HG03354 (cell line): ENCODE measurements at regions not wholly inside any gene's neighbourhood (a gene's known extent, or its start where the extent isn't known, plus 50 kb on each side); places are given as distances from the start of the nearest gene placed in this dataset.

Source experiments
- ATAC-seq: cut with Tn5 transposase; IDR thresholded peaks from one replicate; pipeline ENCODE4 v1.9.1; 2021; ENCODE audit warnings: mild to moderate bottlenecking; ENCODE audit not compliant: unreplicated experiment, poor library complexity, severe bottlenecking

- ATAC-seq = no peak
Observed at GRCh38 chr10:125363791-125364190, 203.4 kb upstream of the CTBP2 start.

GRCh38 chr10:125362950-125363349, 202.6 kb upstream of the CTBP2 start:
- ATAC-seq = no peak

GRCh38 chr10:125359401-125359800, 199.0 kb upstream of the CTBP2 start:
- no peak for ATAC-seq

- no peak for ATAC-seq
Observed at GRCh38 chr10:125355657-125356056, 195.3 kb upstream of the CTBP2 start.

- no peak for ATAC-seq
Observed at GRCh38 chr10:125350519-125350918, 190.2 kb upstream of the CTBP2 start.

GRCh38 chr10:125348536-125348935, 188.2 kb upstream of the CTBP2 start:
- ATAC-seq = no peak

GRCh38 chr10:125344573-125345171, 184.3 kb upstream of the CTBP2 start:
- peak; percentile 97 for ATAC-seq

- no peak for ATAC-seq
Observed at GRCh38 chr10:125343983-125344382, 183.6 kb upstream of the CTBP2 start.

GRCh38 chr10:125343118-125343925, 183.0 kb upstream of the CTBP2 start:
- no peak for ATAC-seq

GRCh38 chr10:125341611-125342010, 181.2 kb upstream of the CTBP2 start:
- no peak for ATAC-seq

- ATAC-seq = no peak
Observed at GRCh38 chr10:125340903-125341302, 180.5 kb upstream of the CTBP2 start.

GRCh38 chr10:125337510-125337909, 177.1 kb upstream of the CTBP2 start:
- no peak for ATAC-seq

GRCh38 chr10:125334545-125334944, 174.2 kb upstream of the CTBP2 start:
- ATAC-seq = no peak

GRCh38 chr10:125333769-125334168, 173.4 kb upstream of the CTBP2 start:
- ATAC-seq = no peak

- ATAC-seq = no peak
Observed at GRCh38 chr10:125333209-125333591, 172.8 kb upstream of the CTBP2 start.

- ATAC-seq = no peak
Observed at GRCh38 chr10:125332548-125333208, 172.3 kb upstream of the CTBP2 start.

- ATAC-seq = no peak
Observed at GRCh38 chr10:125331056-125331455, 170.7 kb upstream of the CTBP2 start.

- no peak for ATAC-seq
Observed at GRCh38 chr10:125329056-125329455, 168.7 kb upstream of the CTBP2 start.

- ATAC-seq = no peak
Observed at GRCh38 chr10:125325326-125325725, 165.0 kb upstream of the CTBP2 start.

GRCh38 chr10:125316436-125316835, 156.1 kb upstream of the CTBP2 start:
- no peak for ATAC-seq

- ATAC-seq = no peak
Observed at GRCh38 chr10:125300937-125301336, 140.6 kb upstream of the CTBP2 start.
